Memory B cell (primary cell): ENCODE measurements at regions not wholly inside any gene's neighbourhood (a gene's known extent, or its start where the extent isn't known, plus 50 kb on each side); places are given as distances from the start of the nearest gene placed in this dataset.

ENCODE experiments used
- ATAC-seq: fragments of 150-1000 bp; cut with Tn5 transposase; 2 replicates; pipeline ENCODE4 v1.10.0; 2021; ENCODE audit warnings: low read depth, mild to moderate bottlenecking, moderate library complexity
- DNase-seq, 2 donors: peaks; one replicate each; pipeline ENCODE4 v3.0.0; 2022; ENCODE audit warnings: low spot score in 2 of 2
- H3K27ac Mint-ChIP-seq: one replicate; pipeline ENCODE4 v1.8.0; 2022; ENCODE audit warnings: mild to moderate bottlenecking, moderate library complexity, mixed read lengths
- H3K27me3 Mint-ChIP-seq: one replicate; pipeline ENCODE4 v1.8.0; 2022; ENCODE audit warnings: mixed read lengths
- H3K36me3 Mint-ChIP-seq: one replicate; pipeline ENCODE4 v1.8.0; 2022; ENCODE audit warnings: mild to moderate bottlenecking, mixed read lengths
- H3K4me1 Mint-ChIP-seq: one replicate; pipeline ENCODE4 v1.8.0; 2022; ENCODE audit warnings: mixed read lengths
- H3K4me3 Mint-ChIP-seq: one replicate; pipeline ENCODE4 v1.8.0; 2022; ENCODE audit warnings: mild to moderate bottlenecking, moderate library complexity, mixed read lengths
- H3K9me3 Mint-ChIP-seq: one replicate; pipeline ENCODE4 v1.8.0; 2022; ENCODE audit warnings: mixed read lengths

DNA sequence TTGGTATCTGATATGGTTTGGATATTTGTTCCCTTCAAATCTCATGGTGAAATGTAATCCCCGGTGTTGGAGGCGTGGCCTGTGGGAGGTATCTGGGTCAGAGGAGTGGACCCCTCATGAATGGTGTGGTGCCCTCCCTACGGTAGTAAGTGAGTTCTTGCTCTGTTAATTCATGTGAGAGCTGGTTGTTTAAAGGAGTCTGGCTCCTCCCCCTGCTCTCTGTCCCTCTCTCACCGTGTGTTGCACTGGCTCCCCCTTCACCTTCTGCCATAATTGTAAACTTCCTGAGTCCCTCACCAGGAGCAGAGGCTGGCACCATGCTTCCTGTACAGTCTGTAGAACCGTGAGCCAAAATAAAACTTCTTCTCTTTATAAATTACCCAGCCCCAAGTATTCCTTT lies 246.9 kb upstream of the AGTR1 start:
- Mint-ChIP-seq H3K4me1 (no peaks in the 10 kb centered on the region), H3K27ac (no peak overlapping the region), H3K9me3 (no peaks in the 10 kb centered on the region), H3K27me3 (no peaks in the 10 kb centered on the region), H3K36me3 (no peaks in the 10 kb centered on the region), H3K4me3 (no peak overlapping the region)
- ATAC-seq, result no peak
- no peak for DNase-seq

DNA sequence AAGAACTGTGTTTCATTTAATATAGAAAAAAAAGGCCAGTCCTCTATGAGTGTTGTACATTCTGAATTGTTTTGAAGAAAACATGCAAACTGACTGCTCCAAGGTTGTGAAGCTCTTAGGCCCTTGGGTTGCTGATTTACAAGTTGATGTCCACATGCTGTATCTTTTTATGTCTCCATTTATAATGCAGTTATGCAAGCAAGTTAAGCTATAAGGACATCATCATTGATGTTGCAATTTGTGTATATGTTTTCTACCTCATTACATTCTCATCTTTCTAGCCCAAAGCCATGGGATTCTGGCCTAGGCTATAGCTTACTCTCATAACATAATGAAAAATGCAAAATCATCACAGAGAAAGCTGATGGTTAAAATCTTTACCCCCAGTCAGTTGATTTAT lies 245.7 kb upstream of the AGTR1 start:
- Mint-ChIP-seq H3K4me1 (no peaks in the 10 kb centered on the region), H3K27me3 (no peaks in the 10 kb centered on the region), H3K27ac (no peak overlapping the region), H3K36me3 (no peaks in the 10 kb centered on the region), H3K4me3 (no peak overlapping the region), H3K9me3 (no peaks in the 10 kb centered on the region)
- ATAC-seq (no peak), DNase-seq (no peak)

DNA sequence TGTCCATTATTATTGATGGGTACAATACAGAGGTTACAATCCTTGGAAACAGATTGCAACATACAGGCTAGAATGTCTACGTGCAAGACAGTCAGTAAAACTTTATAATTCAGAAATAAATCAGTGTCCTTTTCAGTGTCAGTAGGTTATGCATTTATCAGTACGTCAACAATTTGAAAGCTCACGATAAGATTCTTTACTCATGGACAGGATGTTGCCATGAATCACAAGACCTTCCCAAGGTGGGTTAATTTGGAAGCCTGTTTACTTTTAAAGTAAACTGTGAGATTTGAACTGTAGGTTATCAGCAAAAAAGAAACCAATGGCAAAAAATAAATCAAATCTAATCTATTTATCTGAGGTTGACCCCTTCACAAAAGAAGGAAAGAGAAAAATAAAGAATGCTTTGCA lies 243.9 kb upstream of the AGTR1 start:
- no peak for ATAC-seq
- no peak for DNase-seq
- Mint-ChIP-seq H3K36me3 (no peaks in the 10 kb centered on the region), H3K4me1 (no peaks in the 10 kb centered on the region), H3K27ac (no peak overlapping the region), H3K27me3 (no peaks in the 10 kb centered on the region), H3K9me3 (no peaks in the 10 kb centered on the region), H3K4me3 (no peak overlapping the region)

DNA sequence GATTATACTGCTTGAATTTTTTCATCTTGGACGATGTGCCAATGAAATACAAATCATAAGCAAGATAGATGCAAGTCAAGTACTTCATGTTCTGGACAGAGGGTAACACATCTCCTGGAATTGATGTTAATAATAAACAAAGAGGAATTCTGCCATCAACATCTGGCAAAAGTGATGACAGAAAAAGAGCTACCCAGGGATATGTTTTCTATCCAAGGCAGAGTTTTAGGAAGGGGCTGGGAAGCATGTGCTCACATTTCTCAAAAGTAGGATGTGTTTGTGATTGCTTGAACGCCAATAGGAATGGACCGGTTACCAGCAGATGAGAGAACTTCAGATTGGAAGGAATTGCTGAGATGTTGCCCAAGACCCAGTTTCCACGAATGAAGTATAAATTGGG lies 242.6 kb upstream of the AGTR1 start:
- Mint-ChIP-seq H3K9me3 (no peaks in the 10 kb centered on the region), H3K4me1 (no peaks in the 10 kb centered on the region)

DNA sequence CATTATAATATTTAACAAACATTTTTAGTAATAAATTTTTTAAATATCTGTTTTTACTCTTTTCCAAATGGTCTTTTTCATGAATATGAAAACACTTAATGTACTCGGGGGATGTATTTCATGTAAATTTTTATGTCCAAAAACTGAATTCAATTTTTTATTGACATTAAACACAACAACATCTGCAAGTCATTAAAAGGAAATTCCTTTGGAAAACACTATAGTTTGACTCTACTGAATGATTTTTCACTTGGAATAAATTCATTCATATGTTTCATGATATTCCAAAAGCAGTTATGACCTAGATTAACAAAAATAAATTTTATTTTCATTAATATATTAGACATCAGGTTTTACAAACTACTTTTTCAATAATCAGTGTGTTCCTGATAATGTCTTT lies 239.8 kb upstream of the AGTR1 start:
- H3K9me3 Mint-ChIP-seq, result no peaks in the 10 kb centered on the region
- no peak overlapping the region for H3K4me3 Mint-ChIP-seq
- H3K27ac Mint-ChIP-seq, result no peak overlapping the region
- no peak for ATAC-seq
- H3K36me3 Mint-ChIP-seq, result no peaks in the 10 kb centered on the region
- no peaks in the 10 kb centered on the region for H3K27me3 Mint-ChIP-seq
- no peak for DNase-seq
- H3K4me1 Mint-ChIP-seq, result no peaks in the 10 kb centered on the region

More for the DNA sequence above, 242.6 kb upstream of the AGTR1 start:
- DNase-seq, result no peak
- Mint-ChIP-seq H3K27me3 (no peaks in the 10 kb centered on the region), H3K36me3 (no peaks in the 10 kb centered on the region), H3K4me3 (no peak overlapping the region), H3K27ac (no peak overlapping the region)
- ATAC-seq, result no peak

DNA sequence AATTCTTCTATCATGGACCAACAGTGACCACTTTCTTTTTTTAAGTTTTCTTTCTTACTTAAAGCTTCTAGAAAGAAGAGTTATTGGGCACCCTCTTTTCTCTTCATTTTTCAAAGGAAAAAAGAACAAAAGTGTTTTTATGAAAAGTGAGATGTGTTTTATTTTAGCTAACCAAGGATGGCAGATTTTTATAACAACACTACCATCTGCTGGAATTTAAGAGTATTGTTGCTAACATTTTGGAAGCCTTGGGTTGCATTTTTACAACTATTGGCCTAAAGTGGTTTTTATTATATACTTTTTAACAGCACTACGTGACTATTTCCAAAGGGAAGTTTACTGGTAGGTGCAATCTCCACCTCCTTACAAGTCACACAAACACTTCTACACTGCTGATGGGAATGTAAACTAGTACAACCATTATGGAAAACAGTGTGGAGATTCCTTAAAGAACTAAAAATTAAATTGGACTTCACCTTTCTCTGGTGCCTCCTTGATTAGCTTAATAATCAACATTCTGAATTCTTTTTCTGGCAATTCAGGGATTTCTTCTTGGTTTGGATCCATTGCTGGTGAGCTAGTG lies 237.7 kb upstream of the AGTR1 start:
- H3K4me3 Mint-ChIP-seq, result no peak overlapping the region
- H3K9me3 Mint-ChIP-seq, result no peaks in the 10 kb centered on the region
- no peaks in the 10 kb centered on the region for H3K36me3 Mint-ChIP-seq
- no peak overlapping the region for H3K27ac Mint-ChIP-seq
- no peaks in the 10 kb centered on the region for H3K27me3 Mint-ChIP-seq
- no peaks in the 10 kb centered on the region for H3K4me1 Mint-ChIP-seq
- DNase-seq (no peak), ATAC-seq (no peak)

DNA sequence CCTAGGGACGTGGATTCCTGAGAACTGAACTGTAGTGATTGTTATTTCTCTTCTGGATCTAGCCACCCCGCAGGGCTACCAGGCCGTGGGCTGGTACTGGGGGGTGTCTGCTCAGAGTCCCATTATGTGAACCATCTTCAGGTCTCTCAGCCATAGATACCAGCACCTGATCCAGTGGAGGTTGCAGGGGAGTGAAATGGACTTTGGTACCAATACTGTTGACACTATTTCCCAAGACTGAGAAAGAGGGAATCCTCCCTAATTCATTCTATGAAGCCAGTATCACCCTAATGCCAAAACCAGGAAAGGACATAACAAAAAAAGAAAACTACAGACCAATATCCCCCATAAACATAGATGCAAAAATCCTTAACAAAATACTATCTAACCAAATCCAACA lies 237.0 kb upstream of the AGTR1 start:
- H3K4me3 Mint-ChIP-seq, result no peak overlapping the region
- H3K27me3 Mint-ChIP-seq, result no peaks in the 10 kb centered on the region
- H3K36me3 Mint-ChIP-seq, result no peaks in the 10 kb centered on the region
- no peak overlapping the region for H3K27ac Mint-ChIP-seq
- DNase-seq (no peak), ATAC-seq (no peak)
- H3K9me3 Mint-ChIP-seq, result no peaks in the 10 kb centered on the region
- H3K4me1 Mint-ChIP-seq, result no peaks in the 10 kb centered on the region

DNA sequence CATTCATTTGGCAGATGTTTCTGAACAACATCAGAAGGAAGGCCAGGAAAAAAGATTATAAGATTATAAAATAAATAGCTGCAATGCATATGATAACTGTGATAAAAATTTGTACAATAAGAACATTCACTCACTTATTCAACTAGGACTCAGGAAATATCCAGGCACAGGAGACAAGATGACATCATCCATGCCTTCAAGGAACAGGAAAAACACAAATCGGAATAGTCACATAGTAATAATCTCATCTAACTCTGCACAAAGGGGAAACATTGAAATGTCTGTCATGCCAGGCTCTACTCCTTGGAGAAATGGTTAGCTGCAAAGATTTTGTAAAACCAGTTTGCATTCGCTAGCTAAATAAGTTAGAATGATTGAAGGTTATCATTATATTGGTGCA lies 233.5 kb upstream of the AGTR1 start:
- Mint-ChIP-seq H3K4me1 (no peaks in the 10 kb centered on the region), H3K9me3 (no peaks in the 10 kb centered on the region), H3K36me3 (no peaks in the 10 kb centered on the region), H3K27ac (no peak overlapping the region), H3K27me3 (no peaks in the 10 kb centered on the region), H3K4me3 (no peak overlapping the region)
- ATAC-seq (no peak), DNase-seq (no peak)

DNA sequence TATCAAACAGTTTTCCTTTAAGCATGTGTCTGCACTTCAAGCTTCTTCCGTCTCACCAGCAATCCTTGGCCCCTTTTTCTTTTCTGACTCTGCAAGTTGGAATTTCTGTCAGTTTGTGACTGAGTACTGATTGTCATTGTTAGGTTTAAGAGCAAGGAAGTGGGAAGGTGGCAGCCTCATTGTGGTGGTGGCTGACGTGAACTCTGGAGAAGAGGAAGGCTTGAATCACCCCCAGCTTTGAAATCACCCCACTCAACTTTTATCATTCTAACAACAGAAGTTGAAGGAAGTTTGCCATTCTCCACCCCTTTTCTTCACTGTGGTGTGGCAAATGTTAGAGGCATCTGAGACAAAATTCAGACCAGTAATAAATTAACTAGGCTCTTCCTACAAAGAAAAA lies 231.6 kb upstream of the AGTR1 start:
- Mint-ChIP-seq H3K4me1 (no peaks in the 10 kb centered on the region), H3K36me3 (no peaks in the 10 kb centered on the region), H3K4me3 (no peak overlapping the region), H3K27me3 (no peaks in the 10 kb centered on the region), H3K9me3 (no peaks in the 10 kb centered on the region), H3K27ac (no peak overlapping the region)
- no peak for DNase-seq
- ATAC-seq, result no peak

DNA sequence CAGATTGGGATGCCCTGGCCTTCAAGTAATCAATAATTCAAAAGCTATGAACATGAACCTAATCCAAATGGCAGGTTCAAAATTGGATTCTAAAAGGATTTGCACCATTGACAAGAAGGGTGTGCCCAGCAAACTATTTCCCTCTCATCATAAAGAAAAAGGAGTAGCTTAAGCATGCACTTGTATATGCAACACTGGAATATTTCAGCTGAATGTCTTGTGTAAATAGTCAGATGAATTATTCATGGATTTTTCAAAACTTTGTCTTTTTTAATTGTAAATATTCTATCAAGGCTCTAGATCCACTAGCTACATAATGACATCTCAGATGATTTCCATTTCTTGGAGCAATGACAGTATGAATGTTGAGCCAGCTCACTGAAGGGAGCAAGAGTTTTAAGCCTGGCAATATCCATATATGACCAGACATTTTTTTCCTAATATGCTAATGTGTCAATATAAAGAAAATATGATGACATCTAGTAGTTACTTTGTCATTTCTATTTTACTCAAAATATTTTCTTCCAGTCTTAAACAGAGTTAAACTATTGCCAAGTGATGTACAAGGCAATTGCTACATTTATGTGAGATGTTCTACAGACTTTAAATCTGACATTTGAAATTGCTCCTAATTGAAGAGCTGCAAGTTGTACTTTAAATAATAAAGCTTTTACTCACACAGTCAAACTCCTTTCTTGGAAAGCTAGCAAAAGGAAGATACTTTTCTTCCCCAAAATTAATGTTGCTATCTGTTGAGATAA lies 230.5 kb upstream of the AGTR1 start:
- Mint-ChIP-seq H3K27me3 (no peaks in the 10 kb centered on the region), H3K4me1 (no peaks in the 10 kb centered on the region), H3K9me3 (no peaks in the 10 kb centered on the region), H3K36me3 (no peaks in the 10 kb centered on the region), H3K27ac (no peak overlapping the region), H3K4me3 (no peak overlapping the region)
- ATAC-seq, result no peak
- DNase-seq, result no peak

DNA sequence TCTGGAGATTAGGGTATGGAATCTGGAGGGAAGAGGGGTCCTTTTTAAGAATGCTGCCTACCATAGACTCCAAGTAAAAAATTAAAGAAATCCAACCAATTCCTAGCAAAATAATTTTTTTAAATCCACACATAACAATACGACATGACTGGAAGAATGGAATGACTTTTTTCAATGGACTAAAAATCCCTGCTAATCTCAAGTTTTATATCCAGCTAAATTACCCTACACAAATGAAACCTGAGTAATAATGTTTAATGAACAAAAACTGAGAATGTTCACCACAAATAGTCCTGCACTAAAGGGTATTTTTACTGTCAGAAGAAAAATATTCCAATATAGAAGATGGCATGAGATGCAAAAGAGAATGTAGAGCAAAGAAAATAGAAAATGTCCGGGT lies 220.3 kb upstream of the AGTR1 start:
- Mint-ChIP-seq H3K27ac (no peak overlapping the region), H3K27me3 (no peaks in the 10 kb centered on the region), H3K4me3 (no peak overlapping the region), H3K9me3 (peaks cover 3% of the 10 kb centered on the region), H3K36me3 (no peaks in the 10 kb centered on the region), H3K4me1 (no peaks in the 10 kb centered on the region)
- ATAC-seq, result no peak
- no peak for DNase-seq

DNA sequence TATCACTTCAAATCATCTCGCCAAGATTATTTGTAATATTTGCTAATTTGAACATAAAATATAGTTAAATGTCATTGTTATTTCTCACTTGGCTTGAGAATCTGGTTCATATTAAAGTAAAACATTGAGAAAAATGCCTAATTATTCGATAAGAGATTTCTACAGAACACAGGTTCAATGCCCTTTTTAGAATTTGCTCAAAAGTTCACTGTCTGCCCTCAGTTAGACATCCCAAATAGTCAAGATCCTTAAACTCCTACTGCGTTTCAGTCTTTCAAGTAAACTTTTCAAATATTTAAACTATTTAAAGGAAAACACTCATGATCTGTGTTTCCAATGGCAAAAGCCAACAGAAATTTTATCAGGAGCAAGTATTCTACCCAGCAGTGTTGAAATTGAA lies 204.1 kb upstream of the AGTR1 start:
- Mint-ChIP-seq H3K36me3 (no peaks in the 10 kb centered on the region), H3K27ac (no peak overlapping the region), H3K27me3 (no peaks in the 10 kb centered on the region), H3K4me3 (no peak overlapping the region), H3K9me3 (peaks cover 6% of the 10 kb centered on the region), H3K4me1 (no peaks in the 10 kb centered on the region)
- ATAC-seq, result no peak
- DNase-seq, result no peak

DNA sequence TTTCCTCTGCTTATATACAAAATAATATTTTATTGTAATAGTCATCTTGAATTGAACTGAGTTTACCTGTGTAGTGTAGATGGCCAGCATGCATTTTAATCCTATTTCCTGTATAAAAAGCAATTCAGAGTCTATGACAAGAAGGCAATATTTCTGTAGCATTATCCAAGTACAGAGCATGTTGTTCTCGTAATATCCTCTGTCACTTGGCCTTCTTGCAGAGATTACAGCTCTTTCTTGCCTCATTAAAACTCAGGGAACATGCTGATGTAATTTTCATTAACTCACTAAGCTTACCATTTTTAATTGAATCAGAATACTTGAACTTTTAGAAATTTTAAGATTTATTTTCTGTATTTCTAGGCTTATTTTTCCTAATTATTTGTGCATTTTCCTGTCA lies 203.3 kb upstream of the AGTR1 start:
- Mint-ChIP-seq H3K27ac (no peak overlapping the region), H3K4me3 (no peak overlapping the region)
- no peak for ATAC-seq

DNA sequence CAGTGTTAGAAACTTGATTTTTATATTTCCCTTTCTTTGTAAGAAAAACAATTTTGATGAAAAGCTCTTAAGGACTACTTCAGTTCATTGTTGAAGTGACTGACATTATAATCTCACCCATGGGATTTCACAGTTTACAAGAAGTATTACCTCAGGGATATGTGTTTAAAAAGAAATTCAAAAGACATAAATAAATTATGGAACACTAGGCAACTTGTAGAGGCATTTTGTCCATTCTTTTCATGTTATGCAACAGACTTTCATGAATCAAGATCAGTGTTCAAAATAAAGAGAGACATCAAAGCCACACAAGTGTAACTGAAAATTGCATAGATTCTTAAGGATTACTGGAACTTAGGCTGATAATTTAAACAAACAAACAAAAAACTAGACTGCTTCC lies 196.8 kb upstream of the AGTR1 start:
- H3K4me3 Mint-ChIP-seq, result no peak overlapping the region
- DNase-seq, result no peak
- no peak for ATAC-seq

More for the DNA sequence above, 203.3 kb upstream of the AGTR1 start:
- Mint-ChIP-seq H3K9me3 (peaks cover 4% of the 10 kb centered on the region), H3K27me3 (no peaks in the 10 kb centered on the region), H3K4me1 (no peaks in the 10 kb centered on the region), H3K36me3 (no peaks in the 10 kb centered on the region)
- DNase-seq, result no peak

DNA sequence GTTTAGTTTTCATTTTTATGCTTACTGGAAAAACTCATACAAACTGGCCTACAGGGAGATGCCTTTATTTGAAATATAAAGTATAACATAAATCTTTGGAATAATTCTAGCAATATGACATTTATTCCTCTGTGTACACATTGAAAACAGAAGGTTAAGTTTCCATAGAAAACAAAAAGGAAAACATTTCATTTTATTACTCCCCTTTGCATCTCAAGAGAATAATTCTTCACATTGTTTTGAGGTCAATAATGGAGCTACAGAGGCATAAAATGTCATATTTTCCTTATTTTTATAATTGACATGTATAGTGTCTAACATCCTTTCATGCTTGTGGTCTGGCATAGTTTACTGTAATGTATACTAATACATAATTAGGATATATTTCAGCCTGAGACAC lies 187.6 kb upstream of the AGTR1 start:
- no peak for DNase-seq
- Mint-ChIP-seq H3K36me3 (no peaks in the 10 kb centered on the region), H3K27ac (no peak overlapping the region), H3K27me3 (no peaks in the 10 kb centered on the region), H3K9me3 (peaks cover 5% of the 10 kb centered on the region), H3K4me1 (no peaks in the 10 kb centered on the region), H3K4me3 (no peak overlapping the region)
- ATAC-seq, result no peak

More for the DNA sequence above, 196.8 kb upstream of the AGTR1 start:
- Mint-ChIP-seq H3K36me3 (no peaks in the 10 kb centered on the region), H3K9me3 (peaks cover 2% of the 10 kb centered on the region), H3K4me1 (no peaks in the 10 kb centered on the region), H3K27me3 (no peaks in the 10 kb centered on the region), H3K27ac (no peak overlapping the region)
